ENCODE measurements at regions not wholly inside any gene's neighbourhood (a gene's known extent, or its start where the extent isn't known, plus 50 kb on each side); places are given as distances from the start of the nearest gene placed in this dataset.

GRCh38 chr3:28765194-28765593 lies 416.6 kb upstream of the AZI2 start:
- TF ChIP-seq POLR2AphosphoS5 (IDR thresholded peaks at IDR 0.05), result no peak
- TF ChIP-seq, protein P1, sequence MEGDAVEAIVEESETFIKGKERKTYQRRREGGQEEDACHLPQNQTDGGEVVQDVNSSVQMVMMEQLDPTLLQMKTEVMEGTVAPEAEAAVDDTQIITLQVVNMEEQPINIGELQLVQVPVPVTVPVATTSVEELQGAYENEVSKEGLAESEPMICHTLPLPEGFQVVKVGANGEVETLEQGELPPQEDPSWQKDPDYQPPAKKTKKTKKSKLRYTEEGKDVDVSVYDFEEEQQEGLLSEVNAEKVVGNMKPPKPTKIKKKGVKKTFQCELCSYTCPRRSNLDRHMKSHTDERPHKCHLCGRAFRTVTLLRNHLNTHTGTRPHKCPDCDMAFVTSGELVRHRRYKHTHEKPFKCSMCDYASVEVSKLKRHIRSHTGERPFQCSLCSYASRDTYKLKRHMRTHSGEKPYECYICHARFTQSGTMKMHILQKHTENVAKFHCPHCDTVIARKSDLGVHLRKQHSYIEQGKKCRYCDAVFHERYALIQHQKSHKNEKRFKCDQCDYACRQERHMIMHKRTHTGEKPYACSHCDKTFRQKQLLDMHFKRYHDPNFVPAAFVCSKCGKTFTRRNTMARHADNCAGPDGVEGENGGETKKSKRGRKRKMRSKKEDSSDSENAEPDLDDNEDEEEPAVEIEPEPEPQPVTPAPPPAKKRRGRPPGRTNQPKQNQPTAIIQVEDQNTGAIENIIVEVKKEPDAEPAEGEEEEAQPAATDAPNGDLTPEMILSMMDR (IDR thresholded peaks at IDR 0.05), result no peak
